ENCODE measurements at regions not wholly inside any gene's neighbourhood (a gene's known extent, or its start where the extent isn't known, plus 50 kb on each side); places are given as distances from the start of the nearest gene placed in this dataset.

GRCh38 chr14:30284808-30285207 lies 274.1 kb upstream of the G2E3 start:
- TF ChIP-seq CTCF (IDR thresholded peaks at IDR 0.05) (no peak), POLR2AphosphoS5 (IDR thresholded peaks at IDR 0.05) (no peak), EP300 (IDR thresholded peaks at IDR 0.05) (no peak), POLR2A (IDR thresholded peaks at IDR 0.05; ENCODE audit: low read depth) (no peak)

Data from esophagus muscularis mucosa (tissue), 4 donors.